ENCODE measurements at regions not wholly inside any gene's neighbourhood (a gene's known extent, or its start where the extent isn't known, plus 50 kb on each side); places are given as distances from the start of the nearest gene placed in this dataset.

DNA sequence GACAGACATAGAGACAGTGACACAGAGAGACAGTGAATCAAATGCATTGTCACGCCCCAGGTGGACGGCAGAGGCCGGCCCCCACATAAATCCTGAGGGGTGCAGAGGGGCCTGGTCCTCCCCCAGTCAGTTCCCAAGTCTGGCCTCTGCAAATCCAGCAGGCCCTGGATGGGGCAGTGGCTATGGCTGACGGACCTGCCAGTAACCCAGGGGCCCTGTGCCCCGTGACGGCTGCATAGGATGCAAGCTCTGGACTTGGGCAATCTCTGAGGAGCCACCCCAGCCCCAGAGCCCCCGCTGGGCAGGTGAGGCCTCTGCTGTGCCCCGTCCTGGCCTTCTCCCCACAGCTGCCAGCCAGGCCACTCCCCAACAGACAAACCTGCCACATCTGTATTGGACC lies 204.5 kb downstream of the BRD1 start:
- no peaks in the 10 kb centered on the region for H3K36me3 Mint-ChIP-seq (ENCODE audit: low read depth)
- H3K4me3 Mint-ChIP-seq = no peak overlapping the region
- H3K4me1 Mint-ChIP-seq = no peaks in the 10 kb centered on the region
- H3K27ac Mint-ChIP-seq = no peak overlapping the region
- ChIA-PET CTCF (no interaction called here), POLR2A (no interaction called here)
- no peak for DNase-seq
- H3K9me3 Mint-ChIP-seq = no peaks in the 10 kb centered on the region
- H3K27me3 Mint-ChIP-seq = no peaks in the 10 kb centered on the region

DNA sequence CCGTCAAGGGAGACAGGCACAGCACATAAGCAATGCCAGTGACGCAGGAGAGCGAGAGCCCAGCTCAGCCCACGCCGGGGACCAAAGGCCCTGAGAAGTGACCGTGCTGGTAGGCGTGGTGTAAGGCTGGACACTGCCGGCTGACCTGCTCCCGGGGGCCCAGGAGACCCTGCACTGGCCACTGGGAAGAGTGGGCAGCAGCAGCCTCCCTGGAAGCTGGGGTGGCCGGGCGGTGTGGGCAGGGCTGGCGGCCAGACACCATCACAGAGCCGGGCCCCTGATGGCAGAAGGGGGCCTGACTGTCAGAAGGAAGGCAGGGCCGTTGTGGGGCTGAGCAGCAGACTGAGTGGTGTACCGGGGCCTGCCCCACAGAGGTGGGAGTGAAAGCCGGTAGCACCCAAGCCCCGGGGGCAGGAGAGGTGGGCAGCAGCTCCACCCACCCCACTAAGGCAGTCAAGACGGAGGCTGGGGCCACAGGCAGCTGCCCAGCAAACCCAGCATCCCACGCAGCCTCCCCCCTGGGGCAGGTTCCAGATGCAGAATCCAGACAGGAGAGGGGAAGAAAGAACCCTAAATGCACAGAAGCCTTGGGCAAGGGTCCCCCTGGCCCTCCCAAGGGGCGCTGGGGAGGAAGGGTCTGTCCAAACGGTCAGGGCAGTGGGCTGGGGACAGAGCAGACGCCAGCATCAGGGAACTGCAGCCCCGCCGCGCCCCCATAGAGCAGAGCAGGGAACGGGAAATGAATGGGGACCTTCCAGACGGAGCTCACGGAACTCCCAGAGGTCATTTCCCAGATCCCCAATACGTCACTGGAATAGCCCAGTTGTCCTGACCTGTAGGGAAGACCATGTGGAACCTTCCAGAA lies 205.2 kb downstream of the BRD1 start:
- POLR2A ChIA-PET = no interaction called here
- H3K27ac Mint-ChIP-seq = no peak overlapping the region

DNA sequence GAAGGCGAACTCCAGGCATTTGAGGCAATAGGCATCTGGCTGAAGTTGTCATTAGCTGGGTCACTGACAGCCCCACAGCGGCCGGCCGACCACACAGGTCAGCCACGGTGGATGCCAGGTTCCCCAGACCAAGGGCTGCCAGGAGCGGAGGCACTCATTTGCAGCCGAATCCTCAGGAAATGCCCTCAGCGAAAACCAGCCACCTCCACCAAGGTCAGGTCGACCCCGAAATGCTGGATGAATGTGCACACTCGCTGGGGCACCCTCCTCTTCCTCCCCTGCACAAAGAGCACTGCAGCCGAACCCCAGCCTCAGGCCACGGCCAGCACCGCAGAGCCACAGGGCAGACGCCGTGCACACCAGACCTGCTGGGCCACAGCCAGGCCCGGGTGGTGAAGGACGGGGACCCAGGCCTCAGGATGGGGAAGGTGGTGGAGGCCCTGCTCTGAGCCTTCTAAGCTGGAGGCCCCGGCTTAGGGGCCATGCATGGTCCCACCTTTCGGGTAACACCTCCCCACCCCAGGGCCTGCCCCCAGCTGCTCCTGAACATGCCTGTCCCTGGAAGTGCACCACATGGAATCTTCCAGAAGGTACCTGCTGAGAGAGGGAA lies 206.0 kb downstream of the BRD1 start:
- DNase-seq = no peak
- Mint-ChIP-seq H3K27ac (no peak overlapping the region), H3K27me3 (no peaks in the 10 kb centered on the region), H3K9me3 (no peaks in the 10 kb centered on the region), H3K36me3 (ENCODE audit: low read depth) (peaks cover 2% of the 10 kb centered on the region), H3K4me3 (no peak overlapping the region), H3K4me1 (no peaks in the 10 kb centered on the region)
- CTCF ChIA-PET = interaction anchor here (0.9 kb wide), 1 partner anchor 12 kb away, joined by 3 read pairs; no protein-coding TSS in a partner anchor
- POLR2A ChIA-PET = no interaction called here

More for the DNA sequence above, 205.2 kb downstream of the BRD1 start:
- no peak for DNase-seq
- no peak overlapping the region for H3K4me3 Mint-ChIP-seq
- no peaks in the 10 kb centered on the region for H3K27me3 Mint-ChIP-seq
- H3K36me3 Mint-ChIP-seq (ENCODE audit: low read depth) = no peaks in the 10 kb centered on the region
- H3K9me3 Mint-ChIP-seq = no peaks in the 10 kb centered on the region
- CTCF ChIA-PET = no interaction called here
- H3K4me1 Mint-ChIP-seq = no peaks in the 10 kb centered on the region

DNA sequence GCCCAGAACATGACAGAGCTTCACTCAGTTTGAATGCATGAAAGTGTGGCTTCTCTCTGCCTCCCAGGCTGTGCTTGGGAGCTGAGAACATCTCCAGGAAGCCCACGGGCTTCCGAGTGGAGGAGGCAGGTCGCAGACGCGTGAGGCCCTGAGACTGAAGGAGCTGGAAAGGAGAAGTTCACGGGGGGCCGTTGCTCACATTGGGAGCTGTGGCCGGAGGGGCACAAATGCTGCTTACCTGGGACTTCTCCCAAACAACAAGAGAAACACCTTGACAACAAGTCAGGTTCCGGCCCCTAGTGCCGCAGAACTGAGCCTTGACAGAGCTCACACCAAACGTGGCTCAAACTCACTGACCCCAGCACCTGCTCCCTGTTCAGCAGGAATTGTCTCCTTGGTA lies 207.0 kb downstream of the BRD1 start:
- H3K27ac Mint-ChIP-seq = no peak overlapping the region
- H3K36me3 Mint-ChIP-seq (ENCODE audit: low read depth) = peaks cover 4% of the 10 kb centered on the region
- ChIA-PET POLR2A (no interaction called here), CTCF (interaction anchor here (0.9 kb wide), 1 partner anchor 13 kb away, joined by 3 read pairs; no protein-coding TSS in a partner anchor)
- H3K9me3 Mint-ChIP-seq = no peaks in the 10 kb centered on the region
- no peak for DNase-seq
- no peaks in the 10 kb centered on the region for H3K4me1 Mint-ChIP-seq
- H3K27me3 Mint-ChIP-seq = no peaks in the 10 kb centered on the region
- no peak overlapping the region for H3K4me3 Mint-ChIP-seq

DNA sequence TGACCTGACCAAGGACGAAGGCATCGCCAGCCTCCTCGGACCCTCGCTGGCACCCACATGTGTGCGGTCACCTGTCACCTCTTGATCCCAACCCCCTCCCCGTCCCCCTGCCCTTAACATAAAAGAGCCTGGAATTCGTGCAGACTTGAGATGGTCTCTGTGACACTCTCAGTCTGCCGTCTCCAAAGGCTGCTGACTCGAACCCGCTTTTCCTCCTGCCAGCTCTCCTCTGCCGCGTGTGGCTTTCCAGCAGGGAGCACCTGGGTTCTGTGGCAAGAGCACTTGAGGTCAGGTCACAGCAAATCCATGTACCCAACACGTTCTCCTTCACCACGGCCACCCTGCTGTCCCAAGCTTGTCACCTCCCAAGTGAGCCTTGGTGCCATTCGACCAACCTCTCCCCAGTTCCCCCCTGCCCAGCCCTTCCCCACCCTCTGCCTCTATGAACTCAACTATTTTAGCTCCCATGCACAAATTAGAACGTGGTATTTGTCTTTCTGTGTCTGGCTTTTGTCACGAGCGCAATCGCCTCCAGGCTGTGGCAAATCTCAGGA lies 207.6 kb downstream of the BRD1 start:
- POLR2A ChIA-PET = no interaction called here
- no peak for DNase-seq
- CTCF ChIA-PET = no interaction called here
- no peaks in the 10 kb centered on the region for H3K9me3 Mint-ChIP-seq
- H3K4me3 Mint-ChIP-seq = no peak overlapping the region
- H3K27ac Mint-ChIP-seq = no peak overlapping the region
- no peaks in the 10 kb centered on the region for H3K4me1 Mint-ChIP-seq
- no peaks in the 10 kb centered on the region for H3K27me3 Mint-ChIP-seq
- H3K36me3 Mint-ChIP-seq (ENCODE audit: low read depth) = peaks cover 4% of the 10 kb centered on the region

DNA sequence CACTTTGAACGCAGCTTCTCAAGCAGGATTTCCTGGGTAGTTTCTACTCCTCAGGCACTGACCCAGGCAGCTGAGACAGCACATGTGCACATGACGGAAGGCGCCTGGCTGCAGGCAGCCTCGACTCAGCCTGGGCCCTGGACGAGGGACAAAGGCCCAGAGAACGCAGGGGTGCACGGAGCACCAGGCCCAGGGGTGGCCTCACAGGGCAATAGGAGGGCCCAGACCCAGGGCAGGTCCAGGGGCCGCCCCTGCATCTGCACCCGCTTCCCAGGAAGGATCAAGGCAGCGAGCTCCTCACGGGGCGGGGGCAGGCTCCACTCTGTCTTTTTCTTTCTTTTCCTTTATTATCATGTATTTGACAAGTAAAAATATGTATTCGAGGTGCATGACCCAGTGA lies 208.4 kb downstream of the BRD1 start:
- Mint-ChIP-seq H3K27ac (no peak overlapping the region), H3K27me3 (no peaks in the 10 kb centered on the region), H3K36me3 (ENCODE audit: low read depth) (peaks cover 4% of the 10 kb centered on the region), H3K4me1 (no peaks in the 10 kb centered on the region), H3K4me3 (no peak overlapping the region), H3K9me3 (no peaks in the 10 kb centered on the region)
- ChIA-PET CTCF (no interaction called here), POLR2A (no interaction called here)
- DNase-seq = no peak

DNA sequence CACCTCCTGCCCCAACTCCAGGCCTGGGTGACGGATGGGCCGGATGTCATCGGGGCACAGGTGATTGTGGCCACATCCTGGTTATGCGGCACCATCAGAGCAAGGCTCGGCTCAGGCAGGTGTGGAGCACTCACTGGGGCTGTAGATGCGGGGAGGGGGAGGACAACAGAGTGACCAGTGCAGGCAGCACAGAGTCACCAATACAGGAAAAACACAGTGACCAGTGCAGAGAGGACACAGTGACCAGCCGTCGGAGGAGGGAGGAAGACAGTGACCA lies 209.1 kb downstream of the BRD1 start:
- H3K4me3 Mint-ChIP-seq = no peak overlapping the region
- H3K27ac Mint-ChIP-seq = no peak overlapping the region
- ChIA-PET CTCF (no interaction called here), POLR2A (no interaction called here)
- peaks cover 6% of the 10 kb centered on the region for H3K36me3 Mint-ChIP-seq (ENCODE audit: low read depth)
- H3K27me3 Mint-ChIP-seq = no peaks in the 10 kb centered on the region
- no peaks in the 10 kb centered on the region for H3K4me1 Mint-ChIP-seq
- H3K9me3 Mint-ChIP-seq = peaks cover under 1% of the 10 kb centered on the region
- no peak for DNase-seq

DNA sequence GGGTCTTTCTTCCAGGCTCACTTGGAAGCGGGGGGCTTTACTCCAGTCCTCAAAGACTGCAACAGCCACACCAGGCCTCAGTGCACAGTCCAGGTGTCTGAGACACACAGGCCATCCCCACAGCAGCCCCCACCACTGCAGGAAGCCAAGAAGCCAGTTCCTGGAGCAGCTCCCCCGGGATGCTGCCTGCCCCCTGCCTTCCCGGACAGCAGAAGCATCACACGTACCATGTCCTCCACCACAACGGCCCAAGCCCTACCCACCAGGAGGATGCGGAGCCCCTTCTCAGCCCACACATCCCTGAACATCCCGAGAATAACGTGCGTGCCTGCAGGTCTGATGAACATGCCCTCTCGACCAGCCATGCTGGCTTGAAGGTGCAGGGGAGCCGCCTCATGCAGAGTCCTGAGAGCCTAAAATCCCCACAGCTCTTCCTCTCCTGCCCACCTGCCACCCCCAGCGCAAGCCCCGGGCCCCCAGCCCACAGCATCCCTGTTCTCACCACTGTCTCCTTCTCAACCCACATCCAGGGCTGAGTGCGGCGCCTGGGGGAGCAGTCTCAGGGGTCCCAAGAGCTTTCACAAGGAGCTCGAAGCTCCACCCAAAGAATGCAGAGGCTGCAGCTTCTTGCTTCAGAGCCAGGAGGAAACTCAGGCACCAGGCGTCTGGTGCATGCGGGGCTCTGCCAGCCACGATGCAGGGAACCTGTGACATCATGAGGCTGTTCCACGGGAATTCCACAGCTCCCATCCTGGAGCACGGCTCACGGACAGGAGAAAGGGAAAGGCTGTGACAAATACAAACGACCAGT lies 209.6 kb downstream of the BRD1 start:
- no peaks in the 10 kb centered on the region for H3K27me3 Mint-ChIP-seq
- peaks cover 6% of the 10 kb centered on the region for H3K9me3 Mint-ChIP-seq
- ChIA-PET POLR2A (no interaction called here), CTCF (interaction anchor here (0.6 kb wide), 1 partner anchor 12 kb away, joined by 3 read pairs; no protein-coding TSS in a partner anchor)
- no peak overlapping the region for H3K27ac Mint-ChIP-seq
- no peak overlapping the region for H3K4me3 Mint-ChIP-seq
- peaks cover 9% of the 10 kb centered on the region for H3K36me3 Mint-ChIP-seq (ENCODE audit: low read depth)
- no peak for DNase-seq
- H3K4me1 Mint-ChIP-seq = no peaks in the 10 kb centered on the region

DNA sequence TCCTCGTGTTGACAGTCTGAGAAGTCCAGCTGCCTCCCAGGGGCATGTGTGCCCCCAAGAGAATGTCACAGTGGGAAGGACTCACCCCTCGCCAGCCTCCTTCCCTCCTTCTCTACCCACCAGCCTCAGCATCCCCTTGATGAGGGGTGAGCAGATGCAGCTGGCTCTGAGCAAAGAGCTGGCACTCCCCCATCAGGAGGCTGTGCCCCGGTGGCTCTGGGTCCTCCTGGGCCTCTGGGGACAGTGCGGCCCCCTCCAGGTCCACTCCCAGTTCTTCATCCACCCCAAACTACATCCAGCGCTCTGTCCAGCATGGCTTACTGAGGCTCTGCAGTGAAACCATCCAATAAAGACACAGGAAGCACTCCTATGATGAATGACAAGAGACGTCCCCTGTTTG lies 210.4 kb downstream of the BRD1 start:
- no peak overlapping the region for H3K27ac Mint-ChIP-seq
- no peaks in the 10 kb centered on the region for H3K4me1 Mint-ChIP-seq
- H3K4me3 Mint-ChIP-seq = no peak overlapping the region
- H3K27me3 Mint-ChIP-seq = no peaks in the 10 kb centered on the region
- POLR2A ChIA-PET = no interaction called here
- peaks cover 10% of the 10 kb centered on the region for H3K9me3 Mint-ChIP-seq
- H3K36me3 Mint-ChIP-seq (ENCODE audit: low read depth) = peaks cover 15% of the 10 kb centered on the region
- CTCF ChIA-PET = no interaction called here
- no peak for DNase-seq

DNA sequence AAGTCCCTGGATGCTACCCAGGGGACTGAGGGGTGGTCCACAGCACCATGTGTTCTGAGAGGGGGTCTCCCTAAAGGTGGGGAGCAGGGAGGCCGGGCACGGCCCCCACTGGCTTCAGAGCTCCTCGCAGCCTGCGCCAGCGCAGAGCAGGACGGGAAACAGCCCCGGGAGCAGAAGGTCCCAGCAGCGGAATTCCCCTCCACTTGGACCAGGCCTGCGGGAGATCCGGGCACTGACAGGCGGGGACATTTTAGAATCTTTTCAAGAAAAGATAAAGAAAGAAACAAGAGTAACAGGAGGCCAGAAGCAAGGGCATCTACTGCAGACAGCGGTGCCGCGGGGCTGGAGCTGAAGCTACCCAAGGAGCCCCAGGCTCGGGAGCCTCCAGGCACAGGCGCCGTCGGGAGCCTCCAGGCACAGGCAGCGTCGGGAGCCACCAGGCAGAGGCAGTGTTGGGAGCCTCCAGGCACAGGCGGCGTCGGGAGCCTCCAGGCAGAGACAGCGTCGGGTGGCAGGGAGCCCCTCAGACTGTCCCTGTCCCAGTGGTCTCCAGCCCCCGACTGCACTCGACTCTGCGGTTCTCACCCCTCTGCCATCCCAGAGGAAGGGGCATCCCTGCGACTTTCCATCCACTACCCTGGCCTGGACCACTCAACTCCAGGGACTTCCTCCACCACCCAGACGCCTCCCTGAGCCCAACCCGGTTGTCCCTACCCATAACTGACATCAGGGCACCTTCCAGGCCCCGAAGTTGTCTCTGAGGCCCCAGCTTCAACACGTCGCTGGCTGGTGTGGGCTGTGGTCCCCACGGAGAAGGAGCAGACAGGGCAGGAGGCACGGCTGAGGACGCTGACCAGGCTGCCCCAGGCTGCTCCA lies 211.1 kb downstream of the BRD1 start:
- CTCF ChIA-PET = no interaction called here
- Mint-ChIP-seq H3K27ac (no peak overlapping the region), H3K4me3 (no peak overlapping the region), H3K4me1 (no peaks in the 10 kb centered on the region), H3K36me3 (ENCODE audit: low read depth) (peaks cover 16% of the 10 kb centered on the region), H3K9me3 (peaks cover 10% of the 10 kb centered on the region), H3K27me3 (no peaks in the 10 kb centered on the region)
- POLR2A ChIA-PET = no interaction called here
- DNase-seq = no peak

DNA sequence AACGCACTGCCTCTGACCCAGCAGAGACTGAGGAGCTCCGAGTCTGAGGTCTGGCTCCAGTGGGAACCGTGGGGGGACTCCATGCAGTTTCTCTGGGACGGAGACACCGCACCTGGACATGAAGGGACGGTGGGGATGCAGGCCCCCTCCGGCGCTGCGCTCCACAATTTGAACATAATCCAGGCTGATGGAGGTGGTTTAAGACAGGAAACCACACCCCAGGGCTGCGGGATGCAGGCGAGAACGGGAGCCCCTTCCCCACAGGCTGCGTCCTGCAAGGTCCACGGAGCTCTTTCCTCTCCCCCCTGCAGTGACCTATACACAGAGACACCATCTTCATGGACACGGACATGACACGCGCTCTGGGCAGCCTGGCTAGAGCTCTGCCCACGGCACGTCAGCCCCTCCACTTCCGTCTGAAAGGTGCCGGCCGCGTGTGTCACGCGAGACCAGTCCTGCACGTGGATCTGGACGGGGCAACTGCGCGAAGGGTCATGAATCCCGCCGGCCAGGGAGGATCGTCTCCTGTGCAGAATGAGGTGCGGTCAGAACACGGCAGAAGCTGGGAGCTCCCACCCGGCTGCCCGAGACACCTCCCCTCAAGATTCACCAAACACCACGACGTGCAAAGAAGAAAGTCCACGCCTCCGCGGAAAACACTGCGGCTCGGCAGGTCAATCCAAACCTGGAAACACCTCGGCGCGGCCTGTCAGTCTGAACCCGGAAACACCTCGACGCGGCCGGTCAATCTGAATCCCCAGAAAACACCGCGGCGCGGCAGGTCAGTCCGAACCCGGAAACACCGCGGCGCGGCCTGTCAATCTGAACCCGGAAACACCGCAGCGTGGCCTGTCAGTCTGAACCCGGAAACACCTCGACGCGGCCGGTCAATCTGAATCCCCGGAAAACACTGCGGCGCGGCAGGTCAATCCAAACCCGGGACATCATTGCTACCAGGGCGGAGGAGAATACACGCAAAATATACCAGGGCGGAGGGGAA lies 212.4 kb downstream of the BRD1 start:
- Mint-ChIP-seq H3K36me3 (ENCODE audit: low read depth) (peaks cover 26% of the 10 kb centered on the region), H3K4me1 (no peaks in the 10 kb centered on the region), H3K27ac (no peak overlapping the region), H3K4me3 (no peak overlapping the region), H3K27me3 (no peaks in the 10 kb centered on the region), H3K9me3 (peaks cover 15% of the 10 kb centered on the region)
- no peak for DNase-seq
- ChIA-PET CTCF (no interaction called here), POLR2A (no interaction called here)

Measured in activated CD4-positive, alpha-beta T cell treated with anti-CD3 and anti-CD28 coated beads, Interleukin-2, amount 10 ng/mL, durations not matched to agents 7 days and 5 days (primary cell).